Natural killer cell (primary cell): ENCODE measurements at regions not wholly inside any gene's neighbourhood (a gene's known extent, or its start where the extent isn't known, plus 50 kb on each side); places are given as distances from the start of the nearest gene placed in this dataset.

Experiments used
- ATAC-seq, 3 donors: fragments of 150-1000 bp in 2 of 3; fragments of 200-7000 bp in 1 of 3; cut with Tn5 transposase; 1 replicate in 1 of 3; 2 replicates in 2 of 3; pipeline ENCODE4 v1.10.0; 2021; ENCODE audit warnings: mild to moderate bottlenecking in 2 of 3, moderate library complexity in 2 of 3
- DNase-seq, 2 donors: peaks; one replicate each; pipeline versions ENCODE4 v3.0.0 to v3.0.0-alpha.2; 2013 to 2021; ENCODE audit warnings: mixed read lengths in 1 of 2
- H3K27ac ChIP-seq: one replicate; pipeline ENCODE4 v1.5.1; 2013; ENCODE audit warnings: mild to moderate bottlenecking, low read length
- H3K27me3 ChIP-seq: one replicate; pipeline ENCODE4 v1.6.1; 2013; ENCODE audit warnings: low read length; ENCODE audit not compliant: control insufficient read depth, insufficient read depth
- H3K36me3 ChIP-seq: one replicate; pipeline ENCODE4 v1.6.1; 2013; ENCODE audit warnings: low read length; ENCODE audit not compliant: control insufficient read depth, insufficient read depth
- H3K4me1 ChIP-seq: one replicate; pipeline ENCODE4 v1.6.1; 2013; ENCODE audit warnings: low read length; ENCODE audit not compliant: control insufficient read depth, insufficient read depth
- H3K4me3 ChIP-seq: one replicate; pipeline ENCODE4 v1.5.1; 2013; ENCODE audit warnings: low read length
- H3K9me3 ChIP-seq: one replicate; pipeline ENCODE4 v1.6.1; 2013; ENCODE audit warnings: low read length; ENCODE audit not compliant: control insufficient read depth, insufficient read depth
- H3K27ac Mint-ChIP-seq, 2 donors: one replicate each; pipeline ENCODE4 v1.8.0; 2022; ENCODE audit warnings: mild to moderate bottlenecking in 2 of 2, mixed read lengths in 2 of 2, moderate library complexity in 1 of 2
- H3K27me3 Mint-ChIP-seq, 2 donors: one replicate each; pipeline ENCODE4 v1.8.0; 2022; ENCODE audit warnings: low read depth in 2 of 2, mixed read lengths in 2 of 2
- H3K36me3 Mint-ChIP-seq: one replicate; pipeline ENCODE4 v1.8.0; 2022; ENCODE audit warnings: mixed read lengths
- H3K4me1 Mint-ChIP-seq, 2 donors: one replicate each; pipeline ENCODE4 v1.8.0; 2022; ENCODE audit warnings: mixed read lengths in 2 of 2
- H3K4me3 Mint-ChIP-seq: one replicate; pipeline ENCODE4 v1.8.0; 2022; ENCODE audit warnings: mild to moderate bottlenecking, moderate library complexity, mixed read lengths
- H3K9me3 Mint-ChIP-seq, 2 donors: one replicate each; pipeline ENCODE4 v1.8.0; 2022; ENCODE audit warnings: mixed read lengths in 2 of 2
- WGBS: methylation state at CpG from one replicate; pipeline ENCODE4 v1.1.7; 2013; ENCODE audit warnings: missing lambda C conversion rate; ENCODE audit not compliant: insufficient coverage; 5-methylcytosine and 5-hydroxymethylcytosine counted together
- intact Hi-C: fragments of 100-400 bp; cut with micrococcal nuclease; formaldehyde crosslinking; loops from one replicate; pipeline ENCODE4 v1.14.2; 2022
- TF ChIP-seq, protein P1 (sequence below): fragments of 200-600 bp; IDR thresholded peaks from one replicate; pipeline ENCODE4 v1.8.0; 2022; ENCODE audit warnings: antibody characterized with exemption

- TF ChIP-seq, protein P1, sequence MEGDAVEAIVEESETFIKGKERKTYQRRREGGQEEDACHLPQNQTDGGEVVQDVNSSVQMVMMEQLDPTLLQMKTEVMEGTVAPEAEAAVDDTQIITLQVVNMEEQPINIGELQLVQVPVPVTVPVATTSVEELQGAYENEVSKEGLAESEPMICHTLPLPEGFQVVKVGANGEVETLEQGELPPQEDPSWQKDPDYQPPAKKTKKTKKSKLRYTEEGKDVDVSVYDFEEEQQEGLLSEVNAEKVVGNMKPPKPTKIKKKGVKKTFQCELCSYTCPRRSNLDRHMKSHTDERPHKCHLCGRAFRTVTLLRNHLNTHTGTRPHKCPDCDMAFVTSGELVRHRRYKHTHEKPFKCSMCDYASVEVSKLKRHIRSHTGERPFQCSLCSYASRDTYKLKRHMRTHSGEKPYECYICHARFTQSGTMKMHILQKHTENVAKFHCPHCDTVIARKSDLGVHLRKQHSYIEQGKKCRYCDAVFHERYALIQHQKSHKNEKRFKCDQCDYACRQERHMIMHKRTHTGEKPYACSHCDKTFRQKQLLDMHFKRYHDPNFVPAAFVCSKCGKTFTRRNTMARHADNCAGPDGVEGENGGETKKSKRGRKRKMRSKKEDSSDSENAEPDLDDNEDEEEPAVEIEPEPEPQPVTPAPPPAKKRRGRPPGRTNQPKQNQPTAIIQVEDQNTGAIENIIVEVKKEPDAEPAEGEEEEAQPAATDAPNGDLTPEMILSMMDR = no peak
- Histone ChIP-seq H3K4me3 (no peak overlapping the region), H3K27ac (no peak overlapping the region), H3K9me3 (no peaks in the 10 kb centered on the region), H3K4me1 (no peaks in the 10 kb centered on the region), H3K27me3 (peaks cover 26% of the 10 kb centered on the region), H3K36me3 (no peaks in the 10 kb centered on the region)
- no peaks in the 10 kb centered on the region for H3K9me3 Mint-ChIP-seq
- 100% methylated on average over 1 of the region's 1 CpG for WGBS
- ATAC-seq (no peak), DNase-seq (no peak)
- peak overlapping the region in 1 of 2 donors; percentile 61 for H3K27ac Mint-ChIP-seq
- peaks cover 13 to 20% of the 10 kb centered on the region in 2 donors for H3K4me1 Mint-ChIP-seq
- intact Hi-C loops = no loop called here
- no peaks in the 10 kb centered on the region for H3K36me3 Mint-ChIP-seq
- no peak overlapping the region for H3K4me3 Mint-ChIP-seq
- peaks cover 59 to 66% of the 10 kb centered on the region in 2 donors for H3K27me3 Mint-ChIP-seq
Measured at GRCh38 chr4:101528526-101528925, 181.2 kb upstream of the PPP3CA start.

GRCh38 chr4:101527188-101527587, 179.9 kb upstream of the PPP3CA start:
- H3K9me3 ChIP-seq = no peaks in the 10 kb centered on the region
- TF ChIP-seq, protein P1 = no peak
- H3K4me1 ChIP-seq = no peaks in the 10 kb centered on the region
- Mint-ChIP-seq H3K27me3 (peaks cover 50 to 55% of the 10 kb centered on the region in 2 donors), H3K4me3 (peak overlapping the region; percentile 1), H3K9me3 (no peaks in the 10 kb centered on the region), H3K4me1 (peaks cover 13 to 20% of the 10 kb centered on the region in 2 donors), H3K36me3 (no peaks in the 10 kb centered on the region), H3K27ac (peak overlapping the region; percentile 56 to 71)
- H3K27me3 ChIP-seq = peaks cover 28% of the 10 kb centered on the region
- peak; percentile 95 to 98 (median 97) for ATAC-seq
- intact Hi-C loops = loop anchor here (1.0 to 2.0 kb wide), 2 partner anchors 109 to 180 kb away; partner anchors contain the start of gene PPP3CA
- no peak overlapping the region for H3K27ac ChIP-seq
- peak; percentile 51 to 88 for DNase-seq
- 13% methylated on average over 2 of the region's 2 CpGs for WGBS
- no peaks in the 10 kb centered on the region for H3K36me3 ChIP-seq
- no peak overlapping the region for H3K4me3 ChIP-seq

- H3K4me3 Mint-ChIP-seq = no peak overlapping the region
- TF ChIP-seq, protein P1 = no peak
- ATAC-seq (no peak), DNase-seq (no peak)
- Histone ChIP-seq H3K27me3 (no peaks in the 10 kb centered on the region), H3K36me3 (no peaks in the 10 kb centered on the region), H3K4me3 (no peak overlapping the region), H3K4me1 (no peaks in the 10 kb centered on the region), H3K27ac (no peak overlapping the region), H3K9me3 (no peaks in the 10 kb centered on the region)
- no peaks in the 10 kb centered on the region for H3K4me1 Mint-ChIP-seq
- H3K36me3 Mint-ChIP-seq = no peaks in the 10 kb centered on the region
- H3K9me3 Mint-ChIP-seq = no peaks in the 10 kb centered on the region
- intact Hi-C loops = no loop called here
- peaks cover 26 to 65% of the 10 kb centered on the region in 2 donors for H3K27me3 Mint-ChIP-seq
- H3K27ac Mint-ChIP-seq = no peak overlapping the region
Measured at GRCh38 chr4:101515566-101515965, 168.2 kb upstream of the PPP3CA start.

DNA sequence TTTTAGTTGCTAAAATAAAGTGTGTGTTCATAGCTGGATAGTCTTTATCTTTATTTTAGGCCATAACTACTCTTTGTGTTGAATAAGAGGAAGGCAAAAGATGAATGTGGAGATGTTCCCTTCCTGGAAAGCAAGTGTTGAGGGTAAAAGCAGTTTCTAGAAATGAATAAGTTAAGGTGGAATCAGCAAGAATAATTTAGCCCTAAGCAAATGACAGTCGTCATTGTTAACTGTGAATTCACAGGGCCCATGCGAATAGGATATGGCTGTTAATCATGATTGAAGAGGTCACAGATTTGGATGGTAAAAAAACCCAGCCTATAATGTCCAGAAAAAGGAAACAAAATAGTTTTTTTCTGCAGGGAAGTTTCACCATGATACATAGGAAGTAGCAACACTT, 167.8 kb upstream of the PPP3CA start:
- ATAC-seq = no peak
- TF ChIP-seq, protein P1 = no peak
- no peaks in the 10 kb centered on the region for H3K9me3 Mint-ChIP-seq
- WGBS = 89% methylated on average over 2 of the region's 2 CpGs
- no peak overlapping the region for H3K27ac Mint-ChIP-seq
- intact Hi-C loops = no loop called here
- no peak overlapping the region for H3K27ac ChIP-seq
- no peaks in the 10 kb centered on the region for H3K4me1 Mint-ChIP-seq
- DNase-seq = no peak
- no peaks in the 10 kb centered on the region for H3K27me3 ChIP-seq
- no peak overlapping the region for H3K4me3 ChIP-seq
- H3K9me3 ChIP-seq = no peaks in the 10 kb centered on the region
- no peaks in the 10 kb centered on the region for H3K4me1 ChIP-seq
- no peaks in the 10 kb centered on the region for H3K36me3 ChIP-seq
- H3K36me3 Mint-ChIP-seq = no peaks in the 10 kb centered on the region
- no peak overlapping the region for H3K4me3 Mint-ChIP-seq
- peaks cover 23 to 61% of the 10 kb centered on the region in 2 donors for H3K27me3 Mint-ChIP-seq
